ENCODE measurements at regions not wholly inside any gene's neighbourhood (a gene's known extent, or its start where the extent isn't known, plus 50 kb on each side); places are given as distances from the start of the nearest gene placed in this dataset.

- H3K9me3 Mint-ChIP-seq (ENCODE audit: low read depth, unreplicated experiment), result peaks cover 2% of the 10 kb centered on the region
- H3K4me3 Mint-ChIP-seq (ENCODE audit: low read depth, unreplicated experiment), result no peak overlapping the region
- peaks cover 27% of the 10 kb centered on the region for H3K4me1 Mint-ChIP-seq (ENCODE audit: low read depth, unreplicated experiment)
- TF ChIP-seq CTCF (IDR thresholded peaks at IDR 0.05; ENCODE audit: unreplicated experiment), result no peak
- no peaks in the 10 kb centered on the region for H3K36me3 Mint-ChIP-seq (ENCODE audit: insufficient read depth, unreplicated experiment)
- no peak for DNase-seq
- BruUV-seq (replicated peaks), result no TSS peak
- H3K27me3 Mint-ChIP-seq (ENCODE audit: unreplicated experiment), result no peaks in the 10 kb centered on the region
- CTCF ChIA-PET, result no interaction called here
- intact Hi-C loops (cut with micrococcal nuclease; ENCODE audit: unreplicated experiment), result no loop called here
- no peak overlapping the region for H3K27ac Mint-ChIP-seq (ENCODE audit: unreplicated experiment)
Observed at GRCh38 chr11:28976012-28976800, 868.0 kb downstream of the METTL15 start.

- Mint-ChIP-seq H3K4me3 (ENCODE audit: low read depth, unreplicated experiment) (no peak overlapping the region), H3K36me3 (ENCODE audit: insufficient read depth, unreplicated experiment) (no peaks in the 10 kb centered on the region), H3K27ac (ENCODE audit: unreplicated experiment) (no peak overlapping the region), H3K27me3 (ENCODE audit: unreplicated experiment) (no peaks in the 10 kb centered on the region), H3K9me3 (ENCODE audit: low read depth, unreplicated experiment) (no peaks in the 10 kb centered on the region), H3K4me1 (ENCODE audit: low read depth, unreplicated experiment) (peaks cover 21% of the 10 kb centered on the region)
- no TSS peak for BruUV-seq (replicated peaks)
- CTCF ChIA-PET, result no interaction called here
- no peak for DNase-seq
- no peak for TF ChIP-seq CTCF (IDR thresholded peaks at IDR 0.05; ENCODE audit: unreplicated experiment)
- intact Hi-C loops (cut with micrococcal nuclease; ENCODE audit: unreplicated experiment), result no loop called here
Observed at GRCh38 chr11:28969832-28970231, 861.6 kb downstream of the METTL15 start.

- no peak overlapping the region for H3K27ac Mint-ChIP-seq (ENCODE audit: unreplicated experiment)
- no peak overlapping the region for H3K4me3 Mint-ChIP-seq (ENCODE audit: low read depth, unreplicated experiment)
- H3K4me1 Mint-ChIP-seq (ENCODE audit: low read depth, unreplicated experiment), result peaks cover 11% of the 10 kb centered on the region
- H3K27me3 Mint-ChIP-seq (ENCODE audit: unreplicated experiment), result no peaks in the 10 kb centered on the region
- no TSS peak for BruUV-seq (replicated peaks)
- no peak for DNase-seq
- TF ChIP-seq CTCF (IDR thresholded peaks at IDR 0.05; ENCODE audit: unreplicated experiment), result no peak
- intact Hi-C loops (cut with micrococcal nuclease; ENCODE audit: unreplicated experiment), result no loop called here
- CTCF ChIA-PET, result no interaction called here
- no peaks in the 10 kb centered on the region for H3K9me3 Mint-ChIP-seq (ENCODE audit: low read depth, unreplicated experiment)
- no peaks in the 10 kb centered on the region for H3K36me3 Mint-ChIP-seq (ENCODE audit: insufficient read depth, unreplicated experiment)
Observed at GRCh38 chr11:28966951-28967350, 858.8 kb downstream of the METTL15 start.

GRCh38 chr11:28965819-28966218 is 857.6 kb downstream of the METTL15 start:
- DNase-seq, result no peak
- H3K27ac Mint-ChIP-seq (ENCODE audit: unreplicated experiment), result no peak overlapping the region
- intact Hi-C loops (cut with micrococcal nuclease; ENCODE audit: unreplicated experiment), result no loop called here
- H3K4me3 Mint-ChIP-seq (ENCODE audit: low read depth, unreplicated experiment), result no peak overlapping the region
- no peaks in the 10 kb centered on the region for H3K27me3 Mint-ChIP-seq (ENCODE audit: unreplicated experiment)
- no TSS peak for BruUV-seq (replicated peaks)
- CTCF ChIA-PET, result no interaction called here
- TF ChIP-seq CTCF (IDR thresholded peaks at IDR 0.05; ENCODE audit: unreplicated experiment), result no peak
- no peaks in the 10 kb centered on the region for H3K36me3 Mint-ChIP-seq (ENCODE audit: insufficient read depth, unreplicated experiment)
- H3K4me1 Mint-ChIP-seq (ENCODE audit: low read depth, unreplicated experiment), result peaks cover 11% of the 10 kb centered on the region
- H3K9me3 Mint-ChIP-seq (ENCODE audit: low read depth, unreplicated experiment), result no peaks in the 10 kb centered on the region

All from Calu3 (cell line).